SK-N-SH treated with all-trans-retinoic acid at 6 μM for 48 hours (cell line): ENCODE measurements at regions not wholly inside any gene's neighbourhood (a gene's known extent, or its start where the extent isn't known, plus 50 kb on each side); places are given as distances from the start of the nearest gene placed in this dataset.
A peak's percentile ranks its signal among the peaks of the same experiment; 100 is the strongest.
"Not testable (repeated sequence)": the region's sequence is repeated elsewhere in the genome, so short reads cannot be mapped to it uniquely, and the experiment has no call there.

Source experiments
- ATAC-seq: fragments of 200-7000 bp; cut with Tn5 transposase; 3 replicates; pipeline ENCODE4 v1.9.1; 2020; ENCODE audit warnings: mild to moderate bottlenecking, moderate library complexity
- ARNTL ChIP-seq: fragments of 450-650 bp; formaldehyde crosslinking; IDR thresholded peaks from 2 replicates; pipeline ENCODE4 v1.5.0; 2020; ENCODE audit warnings: low read depth, mild to moderate bottlenecking, moderate library complexity, borderline replicate concordance
- CSDC2 ChIP-seq: fragments of 250-450 bp; sonication (Bioruptor Pico); IDR thresholded peaks from 2 replicates; pipeline ENCODE4 v1.5.0; 2020; ENCODE audit warnings: mild to moderate bottlenecking, moderate library complexity
- CSRNP3 ChIP-seq: fragments of 250-450 bp; sonication (Bioruptor Pico); IDR thresholded peaks from 2 replicates; pipeline ENCODE4 v1.5.1; 2021; ENCODE audit warnings: mild to moderate bottlenecking, moderate library complexity
- ESRRG ChIP-seq: fragments of 250-450 bp; sonication (Bioruptor Pico); IDR thresholded peaks from 2 replicates; pipeline ENCODE4 v1.6.1; 2021; ENCODE audit warnings: mild to moderate bottlenecking
- ISL1 ChIP-seq: fragments of 250-450 bp; sonication (Bioruptor Pico); IDR thresholded peaks from 2 replicates; pipeline ENCODE4 v2.1.2; 2022; ENCODE audit warnings: mild to moderate bottlenecking, moderate library complexity
- OSR1 ChIP-seq: fragments of 250-450 bp; sonication (Bioruptor Pico); IDR thresholded peaks from 2 replicates; pipeline ENCODE4 v1.8.0; 2022; ENCODE audit warnings: moderate library complexity, mild to moderate bottlenecking, inconsistent platforms
- PATZ1 ChIP-seq: fragments of 250-450 bp; sonication (Bioruptor Pico); IDR thresholded peaks from 2 replicates; pipeline ENCODE4 v1.8.0; 2020; ENCODE audit warnings: mild to moderate bottlenecking, moderate library complexity, borderline replicate concordance
- POU6F1 ChIP-seq: fragments of 250-450 bp; sonication (Bioruptor Pico); IDR thresholded peaks from 2 replicates; pipeline ENCODE4 v1.8.0; 2021; ENCODE audit warnings: low read depth, mild to moderate bottlenecking, moderate library complexity, borderline replicate concordance
- PPARA ChIP-seq: fragments of 250-450 bp; sonication (Bioruptor Pico); IDR thresholded peaks from 2 replicates; pipeline ENCODE4 v1.5.0; 2020; ENCODE audit warnings: mild to moderate bottlenecking, borderline replicate concordance
- RARB ChIP-seq: fragments of 250-450 bp; sonication (Bioruptor Pico); IDR thresholded peaks from 2 replicates; pipeline ENCODE4 v1.8.0; 2021; ENCODE audit warnings: mild to moderate bottlenecking, moderate library complexity
- SNAI2 ChIP-seq: fragments of 250-450 bp; sonication (Bioruptor Pico); IDR thresholded peaks from 2 replicates; pipeline ENCODE4 v1.5.0; 2020; ENCODE audit warnings: mild to moderate bottlenecking, moderate library complexity
- TCF4 ChIP-seq: fragments of 250-450 bp; sonication (Bioruptor Pico); IDR thresholded peaks from 2 replicates; pipeline ENCODE4 v1.8.0; 2021; ENCODE audit warnings: mild to moderate bottlenecking, moderate library complexity, borderline replicate concordance
- TOX ChIP-seq: fragments of 250-450 bp; sonication (Bioruptor Pico); IDR thresholded peaks from 2 replicates; pipeline ENCODE4 v1.8.0; 2021; ENCODE audit warnings: mild to moderate bottlenecking, moderate library complexity, borderline replicate concordance
- TSHZ2 ChIP-seq: fragments of 250-450 bp; sonication (Bioruptor Pico); IDR thresholded peaks from 2 replicates; pipeline ENCODE4 v1.5.0; 2020; ENCODE audit warnings: mild to moderate bottlenecking, moderate library complexity
- ZC3H10 ChIP-seq: fragments of 250-450 bp; sonication (Bioruptor Pico); IDR thresholded peaks from 2 replicates; pipeline ENCODE4 v1.5.1; 2021; ENCODE audit warnings: mild to moderate bottlenecking, moderate library complexity
- ZNF565 ChIP-seq: fragments of 450-650 bp; formaldehyde crosslinking; conservative IDR thresholded peaks from 2 replicates; pipeline ENCODE4 v1.5.0; 2020; ENCODE audit warnings: low read depth, mild to moderate bottlenecking, moderate library complexity
- ZNF70 ChIP-seq: fragments of 450-650 bp; formaldehyde crosslinking; IDR thresholded peaks from 2 replicates; pipeline ENCODE4 v1.5.0; 2020; ENCODE audit warnings: mild to moderate bottlenecking, moderate library complexity
- ZNF8 ChIP-seq: fragments of 450-650 bp; formaldehyde crosslinking; IDR thresholded peaks from 2 replicates; pipeline ENCODE4 v1.5.0; 2020; ENCODE audit warnings: mild to moderate bottlenecking, moderate library complexity

- ATAC-seq, result peak; percentile 85
- TF ChIP-seq TOX (CRISPR knock-in tag), result no peak
- TF ChIP-seq ZNF565, result no peak
- no peak for TF ChIP-seq ARNTL
- TF ChIP-seq ZC3H10 (CRISPR knock-in tag), result no peak
- TF ChIP-seq ISL1 (CRISPR knock-in tag), result no peak
- no peak for TF ChIP-seq TCF4 (CRISPR knock-in tag)
- TF ChIP-seq CSDC2 (CRISPR knock-in tag), result no peak
- TF ChIP-seq PPARA (CRISPR knock-in tag), result no peak
Observed at GRCh38 chr7:34354899-34355298, 303.1 kb upstream of the NPSR1 start.

- no peak for TF ChIP-seq ZNF8 (CRISPR knock-in tag)
- ATAC-seq, result no peak
Observed at GRCh38 chr7:34357068-34357467, 300.9 kb upstream of the NPSR1 start.

GRCh38 chr7:34357946-34358345 lies 300.1 kb upstream of the NPSR1 start:
- no peak for ATAC-seq
- TF ChIP-seq PPARA (CRISPR knock-in tag), result no peak
- TF ChIP-seq SNAI2 (CRISPR knock-in tag), result no peak
- TF ChIP-seq PATZ1 (CRISPR knock-in tag), result no peak
- no peak for TF ChIP-seq TCF4 (CRISPR knock-in tag)
- no peak for TF ChIP-seq ESRRG
- TF ChIP-seq ISL1 (CRISPR knock-in tag), result no peak
- TF ChIP-seq POU6F1, result no peak
- no peak for TF ChIP-seq RARB (CRISPR knock-in tag)
- TF ChIP-seq ZC3H10 (CRISPR knock-in tag), result no peak
- TF ChIP-seq ZNF8 (CRISPR knock-in tag), result no peak

GRCh38 chr7:34358578-34358977 lies 299.4 kb upstream of the NPSR1 start:
- ATAC-seq, result not testable (repeated sequence)

- ATAC-seq, result no peak
- TF ChIP-seq ZC3H10 (CRISPR knock-in tag) (no peak), ZNF70 (CRISPR knock-in tag) (no peak), CSRNP3 (no peak), CSDC2 (CRISPR knock-in tag) (no peak), SNAI2 (CRISPR knock-in tag) (no peak), PPARA (CRISPR knock-in tag) (no peak), TSHZ2 (CRISPR knock-in tag) (no peak), OSR1 (no peak), ESRRG (no peak)
- TF ChIP-seq, all 23 proteins: peak for 0
Observed at GRCh38 chr7:34361663-34362250, 296.3 kb upstream of the NPSR1 start.
